Activated naive CD8-positive, alpha-beta T cell (primary cell): ENCODE measurements at regions not wholly inside any gene's neighbourhood (a gene's known extent, or its start where the extent isn't known, plus 50 kb on each side); places are given as distances from the start of the nearest gene placed in this dataset.
A peak's percentile ranks its signal among the peaks of the same experiment; 100 is the strongest.

Experiments
- H3K27ac Mint-ChIP-seq: one replicate; pipeline ENCODE4 v1.8.0; 2021; ENCODE audit warnings: mixed read lengths
- H3K27me3 Mint-ChIP-seq: one replicate; pipeline ENCODE4 v1.8.0; 2021; ENCODE audit warnings: mixed read lengths
- H3K36me3 Mint-ChIP-seq: one replicate; pipeline ENCODE4 v1.8.0; 2021; ENCODE audit warnings: mixed read lengths
- H3K4me1 Mint-ChIP-seq: one replicate; pipeline ENCODE4 v1.8.0; 2021; ENCODE audit warnings: low read depth, mixed read lengths
- H3K4me3 Mint-ChIP-seq: one replicate; pipeline ENCODE4 v1.8.0; 2021; ENCODE audit warnings: mild to moderate bottlenecking, mixed read lengths
- H3K9me3 Mint-ChIP-seq: one replicate; pipeline ENCODE4 v1.8.0; 2021; ENCODE audit warnings: low read depth, mixed read lengths

- H3K4me1 Mint-ChIP-seq, result peaks cover 7% of the 10 kb centered on the region
- peaks cover 13% of the 10 kb centered on the region for H3K27me3 Mint-ChIP-seq
- no peak overlapping the region for H3K4me3 Mint-ChIP-seq
- no peak overlapping the region for H3K27ac Mint-ChIP-seq
- no peaks in the 10 kb centered on the region for H3K36me3 Mint-ChIP-seq
- no peaks in the 10 kb centered on the region for H3K9me3 Mint-ChIP-seq
These were observed 95.5 kb upstream of the CHRNA7 start for GRCh38 chr15:31934821-31935220.

GRCh38 chr15:31953478-31953877, 76.8 kb upstream of the CHRNA7 start:
- Mint-ChIP-seq H3K9me3 (peaks cover 4% of the 10 kb centered on the region), H3K4me3 (no peak overlapping the region), H3K27me3 (peaks cover 23% of the 10 kb centered on the region), H3K27ac (no peak overlapping the region), H3K36me3 (no peaks in the 10 kb centered on the region), H3K4me1 (no peaks in the 10 kb centered on the region)

- no peak overlapping the region for H3K4me3 Mint-ChIP-seq
- H3K27ac Mint-ChIP-seq, result no peak overlapping the region
- peaks cover 23% of the 10 kb centered on the region for H3K27me3 Mint-ChIP-seq
- peaks cover 4% of the 10 kb centered on the region for H3K9me3 Mint-ChIP-seq
- H3K4me1 Mint-ChIP-seq, result no peaks in the 10 kb centered on the region
- H3K36me3 Mint-ChIP-seq, result no peaks in the 10 kb centered on the region
These were observed 75.7 kb upstream of the CHRNA7 start for GRCh38 chr15:31954374-31955172.

GRCh38 chr15:31955734-31956133, 74.6 kb upstream of the CHRNA7 start:
- H3K4me1 Mint-ChIP-seq, result no peaks in the 10 kb centered on the region
- H3K27me3 Mint-ChIP-seq, result peaks cover 23% of the 10 kb centered on the region
- H3K27ac Mint-ChIP-seq, result no peak overlapping the region
- peaks cover 4% of the 10 kb centered on the region for H3K9me3 Mint-ChIP-seq
- H3K36me3 Mint-ChIP-seq, result no peaks in the 10 kb centered on the region
- H3K4me3 Mint-ChIP-seq, result no peak overlapping the region

- Mint-ChIP-seq H3K4me1 (no peaks in the 10 kb centered on the region), H3K36me3 (no peaks in the 10 kb centered on the region), H3K9me3 (peaks cover 4% of the 10 kb centered on the region), H3K27ac (no peak overlapping the region), H3K4me3 (no peak overlapping the region), H3K27me3 (peaks cover 18% of the 10 kb centered on the region)
These were observed 72.7 kb upstream of the CHRNA7 start for GRCh38 chr15:31957581-31957980.

GRCh38 chr15:31964586-31965307, 65.6 kb upstream of the CHRNA7 start:
- H3K4me1 Mint-ChIP-seq, result no peaks in the 10 kb centered on the region
- peaks cover 6% of the 10 kb centered on the region for H3K27me3 Mint-ChIP-seq
- no peaks in the 10 kb centered on the region for H3K9me3 Mint-ChIP-seq
- no peak overlapping the region for H3K27ac Mint-ChIP-seq
- no peak overlapping the region for H3K4me3 Mint-ChIP-seq
- H3K36me3 Mint-ChIP-seq, result no peaks in the 10 kb centered on the region

GRCh38 chr15:31970007-31970406, 60.3 kb upstream of the CHRNA7 start:
- peaks cover 1% of the 10 kb centered on the region for H3K27me3 Mint-ChIP-seq
- H3K36me3 Mint-ChIP-seq, result no peaks in the 10 kb centered on the region
- no peaks in the 10 kb centered on the region for H3K9me3 Mint-ChIP-seq
- peaks cover 2% of the 10 kb centered on the region for H3K4me1 Mint-ChIP-seq
- no peak overlapping the region for H3K4me3 Mint-ChIP-seq
- H3K27ac Mint-ChIP-seq, result no peak overlapping the region

- peaks cover 10% of the 10 kb centered on the region for H3K4me1 Mint-ChIP-seq
- no peak overlapping the region for H3K4me3 Mint-ChIP-seq
- H3K27me3 Mint-ChIP-seq, result peaks cover 11% of the 10 kb centered on the region
- H3K9me3 Mint-ChIP-seq, result no peaks in the 10 kb centered on the region
- no peaks in the 10 kb centered on the region for H3K36me3 Mint-ChIP-seq
- H3K27ac Mint-ChIP-seq, result no peak overlapping the region
These were observed 57.1 kb upstream of the CHRNA7 start for GRCh38 chr15:31973197-31973596.

- Mint-ChIP-seq H3K4me1 (peaks cover 10% of the 10 kb centered on the region), H3K27ac (no peak overlapping the region), H3K27me3 (peaks cover 13% of the 10 kb centered on the region), H3K4me3 (no peak overlapping the region), H3K36me3 (no peaks in the 10 kb centered on the region), H3K9me3 (no peaks in the 10 kb centered on the region)
These were observed 56.0 kb upstream of the CHRNA7 start for GRCh38 chr15:31974154-31974794.

GRCh38 chr15:31974855-31975829, 55.2 kb upstream of the CHRNA7 start:
- H3K36me3 Mint-ChIP-seq, result no peaks in the 10 kb centered on the region
- H3K27ac Mint-ChIP-seq, result no peak overlapping the region
- peaks cover 10% of the 10 kb centered on the region for H3K4me1 Mint-ChIP-seq
- H3K4me3 Mint-ChIP-seq, result peak overlapping the region; percentile 52
- H3K27me3 Mint-ChIP-seq, result peaks cover 13% of the 10 kb centered on the region
- no peaks in the 10 kb centered on the region for H3K9me3 Mint-ChIP-seq

GRCh38 chr15:31975830-31976229, 54.5 kb upstream of the CHRNA7 start:
- no peaks in the 10 kb centered on the region for H3K9me3 Mint-ChIP-seq
- peaks cover 10% of the 10 kb centered on the region for H3K4me1 Mint-ChIP-seq
- H3K4me3 Mint-ChIP-seq, result peak overlapping the region; percentile 25
- peaks cover 13% of the 10 kb centered on the region for H3K27me3 Mint-ChIP-seq
- H3K27ac Mint-ChIP-seq, result no peak overlapping the region
- no peaks in the 10 kb centered on the region for H3K36me3 Mint-ChIP-seq

GRCh38 chr15:31977138-31977537, 53.2 kb upstream of the CHRNA7 start:
- Mint-ChIP-seq H3K27ac (no peak overlapping the region), H3K4me3 (no peak overlapping the region), H3K36me3 (no peaks in the 10 kb centered on the region), H3K4me1 (peaks cover 10% of the 10 kb centered on the region), H3K9me3 (no peaks in the 10 kb centered on the region), H3K27me3 (peaks cover 13% of the 10 kb centered on the region)

GRCh38 chr15:31977812-31978661, 52.3 kb upstream of the CHRNA7 start:
- peaks cover 10% of the 10 kb centered on the region for H3K4me1 Mint-ChIP-seq
- H3K4me3 Mint-ChIP-seq, result no peak overlapping the region
- H3K27ac Mint-ChIP-seq, result no peak overlapping the region
- peaks cover 13% of the 10 kb centered on the region for H3K27me3 Mint-ChIP-seq
- no peaks in the 10 kb centered on the region for H3K9me3 Mint-ChIP-seq
- H3K36me3 Mint-ChIP-seq, result no peaks in the 10 kb centered on the region
